GM12864 (cell line): ENCODE measurements at regions not wholly inside any gene's neighbourhood (a gene's known extent, or its start where the extent isn't known, plus 50 kb on each side); places are given as distances from the start of the nearest gene placed in this dataset.
"Not testable (repeated sequence)": the region's sequence is repeated elsewhere in the genome, so short reads cannot be mapped to it uniquely, and the experiment has no call there.

Experiments used
- DNase-seq: peaks from one replicate; pipeline ENCODE4 v3.0.0-alpha.2; 2011; ENCODE audit warnings: low read depth
- H3K4me3 ChIP-seq: 2 replicates; pipeline ENCODE4 v1.5.1; 2011; ENCODE audit warnings: mild to moderate bottlenecking, low read depth, low read length, control low read depth
- TF ChIP-seq, protein P1 (sequence below): IDR thresholded peaks from 2 replicates; pipeline ENCODE4 v1.5.1; 2011; ENCODE audit warnings: low read depth, mild to moderate bottlenecking, moderate library complexity, low read length, control low read depth, inconsistent platforms; ENCODE audit errors: missing control alignments

DNA sequence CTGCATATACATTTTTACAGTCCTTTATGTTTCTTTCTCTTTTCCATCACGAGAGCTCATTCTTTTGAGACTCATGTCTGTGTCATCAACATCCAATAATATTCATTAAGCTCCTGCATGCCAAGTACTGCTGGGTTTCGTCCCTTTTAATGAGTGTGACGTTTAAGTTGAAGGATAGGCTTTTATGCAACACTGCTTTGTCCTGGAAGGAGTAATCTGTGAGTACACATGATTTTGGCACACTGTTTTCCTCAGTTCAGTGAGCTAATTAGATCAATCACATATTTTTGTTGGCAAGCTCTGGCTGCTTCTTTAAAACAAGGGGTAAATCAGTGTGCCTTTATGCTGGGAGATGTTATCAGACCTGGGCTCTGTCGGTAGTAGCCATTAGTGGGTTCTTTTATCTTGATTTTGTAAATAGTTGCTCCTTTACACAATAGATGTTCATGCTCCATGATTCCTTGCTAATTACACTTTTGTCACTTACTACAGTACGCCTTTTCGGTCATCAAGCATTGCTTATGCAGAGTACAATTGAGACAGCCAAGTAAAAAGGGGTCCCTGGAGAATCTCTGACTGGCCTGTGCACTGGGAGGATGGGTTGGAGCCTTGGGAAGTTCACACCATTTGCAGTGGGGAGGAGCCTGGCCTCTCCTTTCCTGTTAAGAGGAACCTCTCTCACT, 132.6 kb downstream of the FHIP1A start:
- TF ChIP-seq, protein P1, sequence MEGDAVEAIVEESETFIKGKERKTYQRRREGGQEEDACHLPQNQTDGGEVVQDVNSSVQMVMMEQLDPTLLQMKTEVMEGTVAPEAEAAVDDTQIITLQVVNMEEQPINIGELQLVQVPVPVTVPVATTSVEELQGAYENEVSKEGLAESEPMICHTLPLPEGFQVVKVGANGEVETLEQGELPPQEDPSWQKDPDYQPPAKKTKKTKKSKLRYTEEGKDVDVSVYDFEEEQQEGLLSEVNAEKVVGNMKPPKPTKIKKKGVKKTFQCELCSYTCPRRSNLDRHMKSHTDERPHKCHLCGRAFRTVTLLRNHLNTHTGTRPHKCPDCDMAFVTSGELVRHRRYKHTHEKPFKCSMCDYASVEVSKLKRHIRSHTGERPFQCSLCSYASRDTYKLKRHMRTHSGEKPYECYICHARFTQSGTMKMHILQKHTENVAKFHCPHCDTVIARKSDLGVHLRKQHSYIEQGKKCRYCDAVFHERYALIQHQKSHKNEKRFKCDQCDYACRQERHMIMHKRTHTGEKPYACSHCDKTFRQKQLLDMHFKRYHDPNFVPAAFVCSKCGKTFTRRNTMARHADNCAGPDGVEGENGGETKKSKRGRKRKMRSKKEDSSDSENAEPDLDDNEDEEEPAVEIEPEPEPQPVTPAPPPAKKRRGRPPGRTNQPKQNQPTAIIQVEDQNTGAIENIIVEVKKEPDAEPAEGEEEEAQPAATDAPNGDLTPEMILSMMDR, result no peak
- no peak overlapping the region for H3K4me3 ChIP-seq
- no peak for DNase-seq

DNA sequence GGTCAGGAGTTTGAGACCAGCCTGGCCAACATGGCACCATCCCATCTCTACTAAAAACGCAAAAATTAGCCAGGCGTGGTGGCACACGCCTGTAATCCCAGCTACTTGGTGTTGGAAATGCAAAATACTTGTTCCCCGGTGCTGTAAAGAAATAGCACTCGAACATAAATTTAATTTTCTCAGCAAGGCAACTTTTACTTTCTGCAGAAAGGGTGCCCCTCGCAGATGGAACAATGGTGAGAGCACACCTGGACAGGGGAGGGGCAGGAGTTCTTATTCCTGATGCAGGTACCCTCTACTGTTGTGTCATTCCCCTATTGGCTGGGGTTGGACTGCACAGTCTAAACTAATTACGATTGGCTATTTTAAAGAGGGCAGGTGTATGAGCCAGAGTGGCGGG, 139.7 kb downstream of the FHIP1A start:
- no peak overlapping the region for H3K4me3 ChIP-seq
- TF ChIP-seq, protein P1, result no peak
- DNase-seq, result no peak

DNA sequence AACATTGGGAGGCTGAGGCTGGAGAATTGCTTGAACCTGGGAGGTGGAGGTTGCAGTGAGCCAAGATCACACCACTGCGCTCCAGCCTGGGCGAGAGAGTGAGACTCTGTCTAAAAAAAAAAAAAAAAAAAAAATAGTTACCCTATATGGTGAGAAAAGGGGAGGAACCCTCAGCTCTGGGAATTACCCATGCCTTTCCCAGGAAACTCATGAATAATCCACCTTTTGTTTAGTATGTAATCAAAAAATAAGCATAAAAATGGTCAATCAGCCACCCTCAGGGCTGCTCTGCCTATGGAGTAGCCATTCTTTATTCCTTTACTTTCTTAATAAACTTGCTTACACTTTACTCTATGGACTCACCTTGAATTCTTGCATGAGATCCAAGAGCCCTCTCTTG, 140.4 kb downstream of the FHIP1A start:
- H3K4me3 ChIP-seq, DNase-seq: not testable (repeated sequence)

GRCh38 chr4:151553874-151554273, 144.9 kb downstream of the FHIP1A start:
- TF ChIP-seq, protein P1, result no peak
- no peak for DNase-seq
- no peak overlapping the region for H3K4me3 ChIP-seq

GRCh38 chr4:151555151-151555945, 146.4 kb downstream of the FHIP1A start:
- DNase-seq, result no peak
- no peak overlapping the region for H3K4me3 ChIP-seq
- TF ChIP-seq, protein P1, result no peak

- no peak overlapping the region for H3K4me3 ChIP-seq
- TF ChIP-seq, protein P1, result no peak
- no peak for DNase-seq
Observed at GRCh38 chr4:151558496-151559113, 149.6 kb downstream of the FHIP1A start.

DNA sequence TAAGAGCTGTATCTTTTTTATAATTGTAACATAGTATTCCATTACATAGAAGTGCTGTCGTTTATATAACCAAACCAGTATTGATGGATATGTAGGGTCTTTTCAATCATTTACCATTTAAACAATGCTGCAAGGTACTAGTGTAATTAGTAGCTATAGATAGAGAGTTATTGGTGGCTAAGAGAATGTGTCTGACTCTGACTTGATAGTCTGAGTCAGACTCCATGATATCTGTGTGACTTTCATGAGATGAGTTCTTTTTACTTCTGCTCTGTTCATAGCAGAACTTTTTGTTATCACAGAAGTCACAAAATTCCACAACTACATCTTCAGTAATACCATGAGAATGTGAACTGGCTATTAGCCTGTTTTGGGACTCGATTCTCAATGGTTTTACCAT, 150.6 kb downstream of the FHIP1A start:
- no peak for DNase-seq
- TF ChIP-seq, protein P1, result no peak
- no peak overlapping the region for H3K4me3 ChIP-seq
